ENCODE measurements at regions not wholly inside any gene's neighbourhood (a gene's known extent, or its start where the extent isn't known, plus 50 kb on each side); places are given as distances from the start of the nearest gene placed in this dataset.

DNA sequence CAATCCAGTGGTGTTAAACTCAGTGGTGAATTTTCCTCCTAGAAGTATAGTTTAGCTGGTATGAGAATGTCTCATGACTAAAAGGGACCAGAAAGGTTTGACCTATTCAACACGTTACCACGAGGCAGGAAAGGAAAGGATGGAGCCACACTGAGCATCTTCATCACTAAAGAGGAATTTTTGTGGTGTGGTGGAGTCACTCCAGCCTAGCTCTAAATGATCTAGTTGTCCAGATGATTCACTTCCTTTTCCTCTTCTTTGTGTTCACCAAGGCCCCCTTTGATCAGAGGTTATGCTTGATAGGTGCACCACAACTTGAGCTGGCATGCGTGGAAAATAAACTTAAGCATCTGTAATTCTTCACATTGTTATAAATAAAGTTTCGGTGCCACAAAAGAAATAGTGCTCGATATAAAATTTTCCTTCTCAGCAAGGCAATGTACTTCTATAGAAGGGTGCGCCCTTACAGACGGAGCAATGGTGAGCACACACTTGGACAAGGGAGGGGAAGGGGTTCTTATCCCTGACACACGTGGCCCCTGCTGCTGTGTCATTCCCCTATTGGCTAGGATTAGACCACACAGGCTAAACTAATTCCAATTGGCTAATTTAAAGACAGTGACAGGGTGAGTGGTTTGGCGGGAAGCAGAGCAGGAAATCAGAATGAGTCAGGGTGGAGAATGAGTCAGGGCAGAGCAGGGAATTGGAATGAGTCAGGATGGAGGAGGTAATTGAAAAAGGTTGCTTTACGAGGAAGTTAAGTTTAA is 254.6 kb downstream of the HS3ST3A1 start:
- CTCF ChIA-PET = no interaction called here
- no peak overlapping the region for H3K4me2 ChIP-seq (ENCODE audit: insufficient read depth, low read length)
- POLR2A ChIA-PET = no interaction called here
- DNase-seq (ENCODE audit: low read depth, low spot score) = no peak
- H3K27me3 ChIP-seq (ENCODE audit: control insufficient read depth in 2 of 2, insufficient read depth in 2 of 2, low read length in 2 of 2) = no peaks in the 10 kb centered on the region
- intact Hi-C loops (cut with micrococcal nuclease) (no loop called here), dilution Hi-C loops (cut with MboI; ENCODE audit: extremely low pct_ligation_motif_present, low sequenced_read_pairs) (no loop called here)
- no peak overlapping the region for H3K9ac ChIP-seq (replicated peaks; ENCODE audit: extremely low read depth, insufficient read depth, low read length)
- no peaks in the 10 kb centered on the region for H3K9me1 ChIP-seq (replicated peaks; ENCODE audit: control insufficient read depth, extremely low read depth, insufficient read depth, low read length)
- no peak overlapping the region for H3K4me3 ChIP-seq (replicated peaks in 1 of 3; ENCODE audit: insufficient read depth in 1 of 3, low read depth in 1 of 3, low read length in 3 of 3)
- H3K9me3 ChIP-seq (replicated peaks; ENCODE audit: control insufficient read depth, insufficient read depth, low read length) = peaks cover 2% of the 10 kb centered on the region
- no peak for FAIRE-seq
- no peaks in the 10 kb centered on the region for H4K20me1 ChIP-seq (replicated peaks; ENCODE audit: control insufficient read depth, extremely low read depth, insufficient read depth, low read length)
- H3K36me3 ChIP-seq (ENCODE audit: control insufficient read depth in 2 of 2, extremely low read depth in 1 of 2, insufficient read depth in 2 of 2, low read length in 2 of 2) = no peaks in the 10 kb centered on the region
- no peak overlapping the region for H2AFZ ChIP-seq (ENCODE audit: low read depth, low read length)
- BruUV-seq (replicated peaks) = no TSS peak
- no peaks in the 10 kb centered on the region for H3K79me2 ChIP-seq (ENCODE audit: control insufficient read depth, insufficient read depth, low read length)
- H3K27ac ChIP-seq (ENCODE audit: insufficient read depth, low read depth, low read length) = no peak overlapping the region
- TF ChIP-seq FOS (IDR thresholded peaks at IDR 0.05; ENCODE audit: borderline replicate concordance, insufficient read depth, low read length) (no peak), GATA2 (IDR thresholded peaks at IDR 0.05; ENCODE audit: insufficient read depth, insufficient read length, low read depth, low read length) (no peak)
- TF ChIP-seq, protein P1, sequence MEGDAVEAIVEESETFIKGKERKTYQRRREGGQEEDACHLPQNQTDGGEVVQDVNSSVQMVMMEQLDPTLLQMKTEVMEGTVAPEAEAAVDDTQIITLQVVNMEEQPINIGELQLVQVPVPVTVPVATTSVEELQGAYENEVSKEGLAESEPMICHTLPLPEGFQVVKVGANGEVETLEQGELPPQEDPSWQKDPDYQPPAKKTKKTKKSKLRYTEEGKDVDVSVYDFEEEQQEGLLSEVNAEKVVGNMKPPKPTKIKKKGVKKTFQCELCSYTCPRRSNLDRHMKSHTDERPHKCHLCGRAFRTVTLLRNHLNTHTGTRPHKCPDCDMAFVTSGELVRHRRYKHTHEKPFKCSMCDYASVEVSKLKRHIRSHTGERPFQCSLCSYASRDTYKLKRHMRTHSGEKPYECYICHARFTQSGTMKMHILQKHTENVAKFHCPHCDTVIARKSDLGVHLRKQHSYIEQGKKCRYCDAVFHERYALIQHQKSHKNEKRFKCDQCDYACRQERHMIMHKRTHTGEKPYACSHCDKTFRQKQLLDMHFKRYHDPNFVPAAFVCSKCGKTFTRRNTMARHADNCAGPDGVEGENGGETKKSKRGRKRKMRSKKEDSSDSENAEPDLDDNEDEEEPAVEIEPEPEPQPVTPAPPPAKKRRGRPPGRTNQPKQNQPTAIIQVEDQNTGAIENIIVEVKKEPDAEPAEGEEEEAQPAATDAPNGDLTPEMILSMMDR (IDR thresholded peaks at IDR 0.05; ENCODE audit: extremely low read depth in 1 of 2, insufficient read depth in 1 of 2, low read depth in 1 of 2, low read length in 2 of 2) = no peak
- H3K4me1 ChIP-seq (ENCODE audit: control insufficient read depth, extremely low read depth, insufficient read depth, low read length) = no peaks in the 10 kb centered on the region

DNA sequence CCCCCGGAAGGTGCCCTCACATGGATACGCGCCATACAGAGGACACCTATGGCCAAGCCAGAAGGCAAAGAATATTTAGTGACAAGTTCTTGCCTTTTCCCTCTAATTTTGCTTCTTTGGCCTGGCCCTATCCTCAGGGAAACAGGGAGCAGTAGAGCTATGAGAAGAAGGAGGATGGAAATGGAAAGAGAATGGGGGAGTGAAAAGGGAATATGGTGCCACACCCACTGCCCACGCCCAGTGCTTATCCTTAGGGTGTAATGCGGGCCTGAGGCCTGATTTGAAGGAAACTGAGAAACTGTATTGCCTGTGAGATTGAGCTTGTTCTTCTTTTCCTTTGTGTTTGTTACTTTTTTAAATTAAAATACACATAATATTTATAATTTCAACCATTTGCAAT is 255.1 kb downstream of the HS3ST3A1 start:
- no peak for TF ChIP-seq EZH2 (IDR thresholded peaks at IDR 0.05; ENCODE audit: borderline replicate concordance, low read depth, low read length, severe bottlenecking)
- TF ChIP-seq JUN (IDR thresholded peaks at IDR 0.05; ENCODE audit: borderline replicate concordance, insufficient read depth, insufficient read length, low read depth) = no peak
- TF ChIP-seq, protein P1 (IDR thresholded peaks at IDR 0.05; ENCODE audit: extremely low read depth in 1 of 2, insufficient read depth in 1 of 2, low read depth in 1 of 2, low read length in 2 of 2) = no peak
- no peak for TF ChIP-seq FOS (IDR thresholded peaks at IDR 0.05; ENCODE audit: borderline replicate concordance, insufficient read depth, low read length)
- TF ChIP-seq GATA2 (IDR thresholded peaks at IDR 0.05; ENCODE audit: insufficient read depth, insufficient read length, low read depth, low read length) = no peak
- no peak for TF ChIP-seq MYC (IDR thresholded peaks at IDR 0.05; ENCODE audit: low read depth, low read length)
- TF ChIP-seq POLR2A (IDR thresholded peaks at IDR 0.05; ENCODE audit: low read depth, low read length) = no peak
- TF ChIP-seq, protein P2, sequence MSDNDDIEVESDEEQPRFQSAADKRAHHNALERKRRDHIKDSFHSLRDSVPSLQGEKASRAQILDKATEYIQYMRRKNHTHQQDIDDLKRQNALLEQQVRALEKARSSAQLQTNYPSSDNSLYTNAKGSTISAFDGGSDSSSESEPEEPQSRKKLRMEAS (IDR thresholded peaks at IDR 0.05; ENCODE audit: insufficient read depth, insufficient read length) = no peak
- TF ChIP-seq POLR2AphosphoS5 (IDR thresholded peaks at IDR 0.05; ENCODE audit: insufficient read depth, low read depth, low read length) = no peak
- no peak overlapping the region for H3K4me3 ChIP-seq (replicated peaks in 1 of 3; ENCODE audit: insufficient read depth in 1 of 3, low read depth in 1 of 3, low read length in 3 of 3)
- CTCF ChIA-PET = no interaction called here
- peaks cover 2% of the 10 kb centered on the region for H3K9me3 ChIP-seq (replicated peaks; ENCODE audit: control insufficient read depth, insufficient read depth, low read length)
- intact Hi-C loops (cut with micrococcal nuclease) = no loop called here
- H3K79me2 ChIP-seq (ENCODE audit: control insufficient read depth, insufficient read depth, low read length) = no peaks in the 10 kb centered on the region
- FAIRE-seq = no peak
- DNase-seq (ENCODE audit: low read depth, low spot score) = no peak
- H3K9ac ChIP-seq (replicated peaks; ENCODE audit: extremely low read depth, insufficient read depth, low read length) = no peak overlapping the region
- no peaks in the 10 kb centered on the region for H3K27me3 ChIP-seq (ENCODE audit: control insufficient read depth in 2 of 2, insufficient read depth in 2 of 2, low read length in 2 of 2)
- no peaks in the 10 kb centered on the region for H3K36me3 ChIP-seq (ENCODE audit: control insufficient read depth in 2 of 2, extremely low read depth in 1 of 2, insufficient read depth in 2 of 2, low read length in 2 of 2)
- H3K27ac ChIP-seq (ENCODE audit: insufficient read depth, low read depth, low read length) = no peak overlapping the region
- POLR2A ChIA-PET = no interaction called here
- BruUV-seq (replicated peaks) = no TSS peak
- no peaks in the 10 kb centered on the region for H4K20me1 ChIP-seq (replicated peaks; ENCODE audit: control insufficient read depth, extremely low read depth, insufficient read depth, low read length)
- no peaks in the 10 kb centered on the region for H3K9me1 ChIP-seq (replicated peaks; ENCODE audit: control insufficient read depth, extremely low read depth, insufficient read depth, low read length)
- H2AFZ ChIP-seq (ENCODE audit: low read depth, low read length) = no peak overlapping the region
- H3K4me1 ChIP-seq (ENCODE audit: control insufficient read depth, extremely low read depth, insufficient read depth, low read length) = no peaks in the 10 kb centered on the region
- no peak overlapping the region for H3K4me2 ChIP-seq (ENCODE audit: insufficient read depth, low read length)
- dilution Hi-C loops (cut with MboI; ENCODE audit: extremely low pct_ligation_motif_present, low sequenced_read_pairs) = no loop called here

Data from endothelial cell of umbilical vein (primary cell).